Liver (tissue), 8 donors: ENCODE measurements at regions not wholly inside any gene's neighbourhood (a gene's known extent, or its start where the extent isn't known, plus 50 kb on each side); places are given as distances from the start of the nearest gene placed in this dataset.

ENCODE experiments used
- DNase-seq: peaks from one replicate; pipeline ENCODE4 v3.0.0-alpha.2; 2017; ENCODE audit warnings: low spot score
- H3K27ac ChIP-seq, 2 donors: one replicate each; pipeline ENCODE4 v1.7.0; 2013; ENCODE audit warnings: inconsistent platforms in 2 of 2, low read length in 2 of 2, control low read depth in 1 of 2, low read depth in 1 of 2, mild to moderate bottlenecking in 1 of 2
- H3K27me3 ChIP-seq, 4 donors: one replicate each; pipeline versions ENCODE4 v1.6.1 to v1.7.0; 2013; ENCODE audit warnings: low read length in 3 of 4, inconsistent platforms in 1 of 4, mild to moderate bottlenecking in 1 of 4, moderate library complexity in 1 of 4; ENCODE audit not compliant: control insufficient read depth in 4 of 4, insufficient read depth in 4 of 4
- H3K36me3 ChIP-seq, 4 donors: one replicate each; pipeline versions ENCODE4 v1.6.1 to v1.7.0; 2013; ENCODE audit warnings: low read length in 3 of 4, mild to moderate bottlenecking in 3 of 4, low read depth in 1 of 4, moderate library complexity in 1 of 4; ENCODE audit not compliant: control insufficient read depth in 4 of 4, insufficient read depth in 3 of 4
- H3K4me1 ChIP-seq, 4 donors: one replicate each; pipeline versions ENCODE4 v1.6.1 to v1.7.0; 2013; ENCODE audit warnings: low read length in 3 of 4, mild to moderate bottlenecking in 3 of 4, moderate library complexity in 1 of 4; ENCODE audit not compliant: control insufficient read depth in 4 of 4, insufficient read depth in 4 of 4
- H3K4me3 ChIP-seq, 3 donors: one replicate each; pipeline versions ENCODE4 v1.6.1 to v1.7.0; 2013; ENCODE audit warnings: low read length in 3 of 3, control low read depth in 1 of 3, low read depth in 1 of 3, mild to moderate bottlenecking in 1 of 3
- H3K9ac ChIP-seq, 2 donors: one replicate each; pipeline ENCODE4 v1.7.0; 2013; ENCODE audit warnings: low read length in 2 of 2, mild to moderate bottlenecking in 2 of 2, moderate library complexity in 2 of 2, control low read depth in 1 of 2, low read depth in 1 of 2
- H3K9me3 ChIP-seq, 4 donors: one replicate each; pipeline versions ENCODE4 v1.6.1 to v1.7.0; 2013; ENCODE audit warnings: low read length in 3 of 4; ENCODE audit not compliant: control insufficient read depth in 4 of 4
- CTCF ChIP-seq: fragments of 150-350 bp; IDR thresholded peaks from 2 replicates; pipeline ENCODE4 v1.5.1; 2017; ENCODE audit warnings: improper control_type of control experiment, low read depth, low read length; ENCODE audit not compliant: missing input control
- EGR1 ChIP-seq, 2 donors: IDR thresholded peaks; 2 replicates each; pipeline ENCODE4 v1.6.1; 2016 to 2018; ENCODE audit warnings: antibody characterized with exemption in 2 of 2, low read depth in 2 of 2
- FOXA1 ChIP-seq: IDR thresholded peaks from 2 replicates; pipeline ENCODE4 v1.6.1; 2016; ENCODE audit warnings: antibody characterized with exemption
- FOXA2 ChIP-seq: IDR thresholded peaks from 2 replicates; pipeline ENCODE4 v1.6.1; 2016; ENCODE audit warnings: antibody characterized with exemption
- GABPA ChIP-seq, 2 donors: IDR thresholded peaks in 1 of 2; conservative IDR thresholded peaks in 1 of 2; 2 replicates each; pipeline ENCODE4 v1.6.1; 2016; ENCODE audit warnings: antibody characterized with exemption in 2 of 2, mild to moderate bottlenecking in 1 of 2, moderate library complexity in 1 of 2
- HNF4A ChIP-seq, 2 donors: conservative IDR thresholded peaks; 2 replicates each; pipeline ENCODE4 v1.6.1; 2016; ENCODE audit warnings: antibody characterized with exemption in 2 of 2, mild to moderate bottlenecking in 2 of 2
- HNF4G ChIP-seq: IDR thresholded peaks from 2 replicates; pipeline ENCODE4 v1.6.1; 2016; ENCODE audit warnings: antibody characterized with exemption
- MAX ChIP-seq: IDR thresholded peaks from 2 replicates; pipeline ENCODE4 v1.6.1; 2016; ENCODE audit warnings: antibody characterized with exemption
- RAD21 ChIP-seq, 2 donors: IDR thresholded peaks; 2 replicates each; pipeline ENCODE4 v1.6.1; 2016; ENCODE audit warnings: antibody characterized with exemption in 2 of 2, mild to moderate bottlenecking in 2 of 2
- RXRA ChIP-seq, 2 donors: IDR thresholded peaks; 2 replicates each; pipeline ENCODE4 v1.6.1; 2017 to 2018; ENCODE audit warnings: antibody characterized with exemption in 2 of 2, mild to moderate bottlenecking in 1 of 2
- SP1 ChIP-seq: IDR thresholded peaks from 2 replicates; pipeline ENCODE4 v1.6.1; 2018; ENCODE audit warnings: antibody characterized with exemption, mild to moderate bottlenecking
- YY1 ChIP-seq: IDR thresholded peaks from 2 replicates; pipeline ENCODE4 v1.6.1; 2016; ENCODE audit warnings: antibody characterized with exemption, mild to moderate bottlenecking
- ZBTB33 ChIP-seq: IDR thresholded peaks from 2 replicates; pipeline ENCODE4 v1.6.1; 2016; ENCODE audit warnings: antibody characterized with exemption
- WGBS: extraction: QIAGEN DNeasy Blood & Tissue Kit; methylation state at CpG from one replicate; pipeline ENCODE4 v1.1.7; 2013; 5-methylcytosine and 5-hydroxymethylcytosine counted together
- TF ChIP-seq, protein P1 (sequence below): IDR thresholded peaks from 2 replicates; pipeline ENCODE4 v1.6.1; 2016; ENCODE audit warnings: antibody characterized with exemption
- donor health status: healthy.
- donor health status: healthy.
- donor health status: healthy.
- donor health status: healthy.
- donor health status: healthy.

DNA sequence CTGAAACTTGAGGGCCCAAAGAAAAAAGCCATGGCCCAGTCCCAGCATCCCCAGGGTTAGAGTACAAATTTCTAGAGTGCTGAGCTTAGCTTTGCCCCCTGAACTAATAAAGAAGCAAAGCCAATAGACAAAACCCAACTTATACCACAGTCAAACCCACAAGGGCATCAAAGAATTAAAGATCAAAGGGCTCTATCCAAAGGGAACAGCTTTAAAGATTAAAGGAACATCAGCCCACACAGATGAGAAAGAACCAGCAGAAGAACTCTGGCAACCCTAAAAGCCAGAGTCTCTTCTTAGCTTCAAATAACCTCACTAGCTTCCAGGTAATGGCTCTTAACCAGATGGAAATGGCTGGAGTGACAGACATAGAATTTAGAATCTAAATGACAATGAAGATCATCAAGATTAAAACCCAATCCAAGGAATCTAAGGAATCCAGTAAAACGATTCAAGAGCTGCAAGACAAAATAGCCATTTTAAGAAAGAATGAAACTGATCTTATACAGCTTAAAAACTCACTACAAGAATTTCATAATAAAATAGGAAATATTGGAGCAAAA is 93.9 kb downstream of the YIPF5 start:
- WGBS = 65% methylated on average over 1 of the region's 1 CpG
- DNase-seq = no peak
- no peaks in the 10 kb centered on the region for H3K4me1 ChIP-seq
- H3K4me3 ChIP-seq = no peak overlapping the region
- no peaks in the 10 kb centered on the region for H3K36me3 ChIP-seq
- TF ChIP-seq RXRA (IDR thresholded peaks at IDR 0.05) (no peak), YY1 (no peak), GABPA (IDR thresholded peaks at IDR 0.05 in 1 of 2, conservative IDR thresholded peaks at IDR 0.05 in 1 of 2) (no peak), ZBTB33 (no peak), MAX (no peak), CTCF (no peak), EGR1 (IDR thresholded peaks at IDR 0.05; ENCODE audit: low read depth in 2 of 2) (no peak), FOXA2 (no peak), HNF4G (no peak), FOXA1 (no peak)
- TF ChIP-seq, protein P1, sequence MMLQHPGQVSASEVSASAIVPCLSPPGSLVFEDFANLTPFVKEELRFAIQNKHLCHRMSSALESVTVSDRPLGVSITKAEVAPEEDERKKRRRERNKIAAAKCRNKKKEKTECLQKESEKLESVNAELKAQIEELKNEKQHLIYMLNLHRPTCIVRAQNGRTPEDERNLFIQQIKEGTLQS = no peak
- H3K27me3 ChIP-seq = peaks cover 0 to 3% (median 0%) of the 10 kb centered on the region in 4 donors
- no peak overlapping the region for H3K9ac ChIP-seq
- H3K9me3 ChIP-seq = peaks cover 0 to 28% (median 3%) of the 10 kb centered on the region in 4 donors
- H3K27ac ChIP-seq = no peak overlapping the region

- Histone ChIP-seq H3K4me3 (no peak overlapping the region), H3K4me1 (no peaks in the 10 kb centered on the region), H3K27ac (no peak overlapping the region), H3K36me3 (no peaks in the 10 kb centered on the region), H3K27me3 (peaks cover 0 to 2% (median 0%) of the 10 kb centered on the region in 4 donors), H3K9me3 (peaks cover 0 to 23% (median 0%) of the 10 kb centered on the region in 4 donors), H3K9ac (no peak overlapping the region)
- 85% methylated on average over 1 of the region's 1 CpG for WGBS
- no peak for DNase-seq
- TF ChIP-seq RAD21 (IDR thresholded peaks at IDR 0.05) (no peak), ZBTB33 (no peak), CTCF (no peak), GABPA (IDR thresholded peaks at IDR 0.05 in 1 of 2, conservative IDR thresholded peaks at IDR 0.05 in 1 of 2) (no peak), MAX (no peak), EGR1 (IDR thresholded peaks at IDR 0.05; ENCODE audit: low read depth in 2 of 2) (no peak), FOXA2 (no peak), YY1 (no peak), HNF4A (conservative IDR thresholded peaks at IDR 0.05) (no peak), SP1 (no peak), HNF4G (no peak)
- TF ChIP-seq, protein P1 = no peak
Observed at GRCh38 chr5:144083185-144083584, 87.3 kb downstream of the YIPF5 start.
